Fibroblast of lung (primary cell): ENCODE measurements at regions not wholly inside any gene's neighbourhood (a gene's known extent, or its start where the extent isn't known, plus 50 kb on each side); places are given as distances from the start of the nearest gene placed in this dataset.
A peak's percentile ranks its signal among the peaks of the same experiment; 100 is the strongest.

Experiments used
- DNase-seq, 2 donors: peaks; one replicate each; pipeline versions ENCODE4 v3.0.0 to v3.0.0-alpha.2; 2010; ENCODE audit warnings: low read depth in 2 of 2
- H2AFZ ChIP-seq: 2 replicates; pipeline ENCODE4 v1.5.1; 2012; ENCODE audit warnings: low read length, control low read depth, inconsistent platforms
- H3K27ac ChIP-seq: 2 replicates; pipeline ENCODE4 v1.5.1; 2011; ENCODE audit warnings: low read length, control low read depth; ENCODE audit not compliant: insufficient read depth
- H3K27me3 ChIP-seq: 2 replicates; pipeline ENCODE4 v1.5.1; 2011; ENCODE audit warnings: mild to moderate bottlenecking, low read length; ENCODE audit not compliant: control insufficient read depth, insufficient read depth
- H3K36me3 ChIP-seq: 2 replicates; pipeline ENCODE4 v1.5.1; 2011; ENCODE audit warnings: low read length; ENCODE audit not compliant: control insufficient read depth, insufficient read depth
- H3K4me1 ChIP-seq: 2 replicates; pipeline ENCODE4 v1.5.1; 2011; ENCODE audit warnings: low read length; ENCODE audit not compliant: control insufficient read depth, insufficient read depth; ENCODE audit errors: extremely low read depth
- H3K4me2 ChIP-seq: 2 replicates; pipeline ENCODE4 v1.5.1; 2011; ENCODE audit warnings: low read length, control low read depth; ENCODE audit not compliant: insufficient read depth; ENCODE audit errors: extremely low read depth
- H3K4me3 ChIP-seq, 4 experiments: fragments of 200-600 bp in 1 of 4; sonication (generic) in 1 of 4; replicated peaks in 1 of 4; 2 replicates each; pipeline ENCODE4 v1.5.1; 2011 to 2016; ENCODE audit warnings: low read length in 4 of 4, low read depth in 3 of 4, mild to moderate bottlenecking in 3 of 4, control low read depth in 2 of 4, inconsistent platforms in 1 of 4, mixed read lengths in 1 of 4; ENCODE audit not compliant: insufficient read depth in 1 of 4; ENCODE audit errors: control extremely low read depth in 1 of 4
- H3K79me2 ChIP-seq: 2 replicates; pipeline ENCODE4 v1.5.1; 2012; ENCODE audit warnings: mild to moderate bottlenecking, low read length, inconsistent platforms; ENCODE audit not compliant: control insufficient read depth, insufficient read depth
- H3K9ac ChIP-seq: 2 replicates; pipeline ENCODE4 v1.5.1; 2011; ENCODE audit warnings: mild to moderate bottlenecking, low read length, control low read depth; ENCODE audit not compliant: insufficient read depth
- H3K9me3 ChIP-seq: 2 replicates; pipeline ENCODE4 v1.5.1; 2012; ENCODE audit warnings: low read depth, low read length; ENCODE audit not compliant: control insufficient read depth, insufficient read depth
- H4K20me1 ChIP-seq: 2 replicates; pipeline ENCODE4 v1.5.1; 2011; ENCODE audit warnings: low read length; ENCODE audit not compliant: control insufficient read depth, insufficient read depth; ENCODE audit errors: extremely low read depth
- CTCF ChIP-seq, 2 donors: IDR thresholded peaks in 1 of 2; conservative IDR thresholded peaks in 1 of 2; 1 replicate in 1 of 2; 2 replicates in 1 of 2; pipeline ENCODE4 v1.5.1; 2011 to 2012; ENCODE audit warnings: low read length in 2 of 2, control low read depth in 1 of 2, inconsistent platforms in 1 of 2, low read depth in 1 of 2, mild to moderate bottlenecking in 1 of 2
- EZH2 ChIP-seq: IDR thresholded peaks from 2 replicates; pipeline ENCODE4 v1.5.1; 2012; ENCODE audit warnings: low read length, control low read depth, mild to moderate bottlenecking; ENCODE audit errors: missing control alignments

GRCh38 chr1:82492159-82492558, 691.4 kb downstream of the ADGRL2 start:
- Histone ChIP-seq H3K9me3 (no peaks in the 10 kb centered on the region), H3K9ac (no peak overlapping the region), H3K4me1 (no peaks in the 10 kb centered on the region), H2AFZ (peak overlapping the region; percentile 27), H3K4me3 (no peak overlapping the region), H3K4me2 (no peak overlapping the region), H3K27me3 (no peaks in the 10 kb centered on the region), H3K79me2 (no peaks in the 10 kb centered on the region), H3K27ac (no peak overlapping the region), H4K20me1 (no peaks in the 10 kb centered on the region), H3K36me3 (no peaks in the 10 kb centered on the region)
- peak in 1 of 2 donors; percentile 61 for DNase-seq
- no peak for TF ChIP-seq CTCF (conservative IDR thresholded peaks at IDR 0.05 in 1 of 2, IDR thresholded peaks at IDR 0.05 in 1 of 2; ENCODE audit: low read depth in 1 of 2, low read length in 2 of 2)
- TF ChIP-seq EZH2, result no peak

GRCh38 chr1:82491301-82492048, 690.7 kb downstream of the ADGRL2 start:
- Histone ChIP-seq H3K4me2 (no peak overlapping the region), H2AFZ (no peak overlapping the region), H3K9me3 (no peaks in the 10 kb centered on the region), H3K27ac (peak overlapping the region; percentile 9), H3K79me2 (no peaks in the 10 kb centered on the region), H3K4me3 (no peak overlapping the region), H3K4me1 (no peaks in the 10 kb centered on the region), H3K9ac (no peak overlapping the region), H3K36me3 (no peaks in the 10 kb centered on the region), H3K27me3 (no peaks in the 10 kb centered on the region), H4K20me1 (no peaks in the 10 kb centered on the region)
- TF ChIP-seq CTCF (conservative IDR thresholded peaks at IDR 0.05 in 1 of 2, IDR thresholded peaks at IDR 0.05 in 1 of 2; ENCODE audit: low read depth in 1 of 2, low read length in 2 of 2) (no peak), EZH2 (no peak)
- DNase-seq, result peak; percentile 15 to 57

GRCh38 chr1:82487778-82488177, 687.0 kb downstream of the ADGRL2 start:
- DNase-seq, result no peak
- H4K20me1 ChIP-seq, result no peaks in the 10 kb centered on the region
- no peak overlapping the region for H3K4me2 ChIP-seq
- H3K4me1 ChIP-seq, result peaks cover 3% of the 10 kb centered on the region
- H3K9ac ChIP-seq, result no peak overlapping the region
- no peaks in the 10 kb centered on the region for H3K9me3 ChIP-seq
- H3K36me3 ChIP-seq, result no peaks in the 10 kb centered on the region
- H2AFZ ChIP-seq, result no peak overlapping the region
- no peak for TF ChIP-seq CTCF (conservative IDR thresholded peaks at IDR 0.05 in 1 of 2, IDR thresholded peaks at IDR 0.05 in 1 of 2; ENCODE audit: low read depth in 1 of 2, low read length in 2 of 2)
- TF ChIP-seq EZH2, result no peak
- no peaks in the 10 kb centered on the region for H3K27me3 ChIP-seq
- no peak overlapping the region for H3K27ac ChIP-seq
- H3K79me2 ChIP-seq, result no peaks in the 10 kb centered on the region
- H3K4me3 ChIP-seq, result no peak overlapping the region
